HG02884 (cell line): ENCODE measurements at regions not wholly inside any gene's neighbourhood (a gene's known extent, or its start where the extent isn't known, plus 50 kb on each side); places are given as distances from the start of the nearest gene placed in this dataset.

ENCODE experiments used
- ATAC-seq: cut with Tn5 transposase; IDR thresholded peaks from one replicate; pipeline ENCODE4 v1.9.1; 2021; ENCODE audit warnings: mild to moderate bottlenecking, moderate library complexity; ENCODE audit not compliant: unreplicated experiment

GRCh38 chr3:8186213-8186612 lies 315.4 kb upstream of the LMCD1 start:
- no peak for ATAC-seq

GRCh38 chr3:8187996-8188395 lies 313.6 kb upstream of the LMCD1 start:
- no peak for ATAC-seq

DNA sequence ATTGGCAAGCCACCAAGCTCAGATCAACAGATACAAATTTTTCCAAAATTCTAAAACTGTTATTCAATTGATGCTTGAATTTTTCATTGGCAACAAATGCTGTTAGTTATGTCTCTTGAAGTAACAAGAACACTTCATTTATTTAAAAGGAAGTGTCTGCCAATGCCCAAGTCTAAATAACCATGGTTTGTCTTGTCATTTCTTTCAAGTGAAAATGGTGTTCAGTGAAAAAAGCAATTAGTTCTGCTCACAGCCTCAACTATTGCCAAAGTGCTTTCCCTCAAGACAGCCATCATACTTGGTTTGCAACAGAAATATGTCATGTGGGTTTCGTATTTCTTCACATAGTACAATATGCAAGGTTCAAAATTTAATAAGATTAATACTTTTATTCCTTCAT lies 312.6 kb upstream of the LMCD1 start:
- no peak for ATAC-seq

DNA sequence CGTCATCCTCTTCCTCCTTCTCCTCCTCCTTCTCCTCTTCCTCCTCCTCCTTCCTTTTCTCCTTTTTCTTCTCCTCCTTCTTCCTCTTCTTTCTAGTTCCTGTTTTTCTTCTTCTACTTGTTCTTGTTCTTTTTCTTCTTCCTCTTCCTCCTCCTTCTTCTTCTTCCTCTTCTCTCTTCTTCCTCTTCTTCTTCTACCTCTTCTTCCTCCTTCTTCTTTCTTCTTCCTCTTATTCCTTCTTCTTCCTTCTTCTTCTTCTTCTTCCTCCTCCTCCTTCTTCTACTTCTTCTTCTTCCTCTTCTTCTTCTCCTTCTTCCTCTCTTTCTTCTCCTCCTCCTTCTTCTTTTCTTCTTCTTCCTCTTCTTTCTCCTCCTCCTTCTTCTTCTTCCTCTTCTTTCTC lies 310.2 kb upstream of the LMCD1 start:
- no peak for ATAC-seq

DNA sequence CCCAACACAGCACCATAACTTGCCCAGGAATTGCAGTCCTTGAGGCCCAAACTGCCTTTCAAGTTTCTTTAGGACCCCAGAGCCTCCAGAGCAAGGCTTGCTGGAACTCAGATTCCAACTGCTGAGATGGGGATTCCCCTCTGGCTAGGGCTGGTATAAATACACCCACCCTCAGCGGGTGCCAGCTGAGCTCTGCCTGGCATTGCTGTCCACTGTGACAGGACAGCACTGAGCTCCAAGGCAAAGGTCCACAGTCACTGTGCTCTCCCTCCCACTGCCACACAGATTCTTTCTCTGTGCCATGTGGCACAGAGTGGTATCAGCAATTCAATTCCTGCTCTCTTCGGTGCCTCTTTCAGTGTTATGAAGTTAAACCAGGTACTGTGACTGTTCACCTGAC lies 304.2 kb upstream of the LMCD1 start:
- ATAC-seq = no peak

GRCh38 chr3:8198605-8199004 lies 303.0 kb upstream of the LMCD1 start:
- ATAC-seq = no peak

DNA sequence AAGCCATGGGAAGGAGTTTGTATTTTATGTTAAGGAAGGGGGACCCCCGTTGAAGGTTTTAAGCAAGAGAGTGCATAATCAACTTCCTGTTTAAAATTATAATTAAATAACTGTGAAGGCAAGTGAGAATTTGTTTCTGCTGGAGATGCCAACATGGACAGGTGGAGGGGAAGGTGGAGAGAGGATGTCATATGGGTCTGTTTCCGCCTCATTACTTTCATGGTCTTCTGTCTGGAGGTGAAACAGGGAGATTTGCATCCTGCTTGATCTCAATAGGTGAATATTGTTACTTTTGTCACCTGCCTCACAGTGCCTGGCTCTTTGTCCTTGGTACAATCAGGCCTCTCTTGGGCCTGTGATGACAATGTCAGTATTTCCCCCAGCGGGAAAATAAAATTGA lies 300.6 kb upstream of the LMCD1 start:
- no peak for ATAC-seq

GRCh38 chr3:8201886-8202285 lies 299.7 kb upstream of the LMCD1 start:
- no peak for ATAC-seq

- ATAC-seq = no peak
Measured at GRCh38 chr3:8204331-8204730, 297.3 kb upstream of the LMCD1 start.

DNA sequence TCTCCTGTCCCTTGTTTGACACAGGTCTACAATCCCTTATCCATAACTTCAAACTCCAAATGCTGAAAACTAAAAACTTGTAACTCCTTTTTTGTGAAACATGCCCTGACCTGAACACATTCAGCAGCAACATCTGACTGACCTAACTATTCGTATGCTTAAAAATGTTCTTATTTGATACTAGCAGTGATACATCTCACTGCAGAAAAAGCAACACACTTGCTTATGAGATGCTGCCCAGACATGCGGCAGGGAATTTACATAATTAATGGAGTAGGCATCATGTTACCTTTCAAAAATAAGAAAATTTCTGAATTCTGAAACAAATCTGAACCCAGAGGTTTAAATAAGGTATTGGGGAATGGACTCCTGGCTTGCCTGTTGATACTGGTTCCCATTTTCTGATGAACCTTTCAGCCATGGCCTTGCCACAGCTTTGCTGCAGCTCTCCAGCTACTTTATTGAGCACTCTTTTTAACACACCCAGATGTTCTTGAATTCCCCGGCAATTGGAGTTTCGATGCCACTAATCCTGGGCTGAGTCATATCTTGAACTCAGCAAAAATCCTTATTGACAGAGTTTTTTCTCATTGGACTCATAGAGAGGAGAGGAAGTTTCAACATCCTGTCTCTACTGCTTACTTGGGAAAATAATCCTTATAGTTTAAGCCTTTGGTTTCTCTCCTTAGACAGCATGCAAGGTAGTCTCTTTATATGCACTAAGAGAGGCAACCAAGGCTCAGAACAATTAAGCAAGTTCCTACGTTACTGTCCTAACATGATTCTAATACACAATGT lies 296.6 kb upstream of the LMCD1 start:
- no peak for ATAC-seq

GRCh38 chr3:8205881-8206280 lies 295.7 kb upstream of the LMCD1 start:
- no peak for ATAC-seq

DNA sequence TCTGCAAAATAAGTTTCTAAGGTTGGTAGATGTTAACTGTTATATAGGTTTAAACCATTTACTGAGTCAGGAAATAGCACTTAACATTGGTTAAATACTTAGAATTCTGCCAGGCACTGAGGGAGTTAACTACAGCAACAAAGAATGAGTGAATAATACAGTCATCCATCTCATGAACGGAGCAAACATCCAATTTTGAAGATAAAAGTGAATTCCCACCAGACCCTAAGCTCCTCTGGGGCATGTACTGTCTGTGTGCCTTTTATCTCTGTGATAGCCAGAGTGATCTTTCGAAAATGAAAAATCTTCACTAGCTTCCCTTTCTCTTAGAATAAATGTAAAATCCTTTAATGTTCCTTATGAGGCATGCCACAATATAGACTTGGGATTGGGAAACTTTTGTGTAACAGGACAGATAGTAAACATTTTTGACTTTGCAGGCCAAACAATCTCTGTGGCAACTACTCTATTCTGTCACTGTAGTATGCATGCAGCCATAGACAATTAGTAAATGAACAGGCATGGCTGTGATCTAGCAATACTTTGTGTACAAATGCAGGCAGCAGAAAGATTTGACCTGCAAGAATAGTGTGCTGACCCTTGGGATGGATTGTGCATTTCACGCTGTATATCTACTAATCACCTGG lies 294.5 kb upstream of the LMCD1 start:
- no peak for ATAC-seq

DNA sequence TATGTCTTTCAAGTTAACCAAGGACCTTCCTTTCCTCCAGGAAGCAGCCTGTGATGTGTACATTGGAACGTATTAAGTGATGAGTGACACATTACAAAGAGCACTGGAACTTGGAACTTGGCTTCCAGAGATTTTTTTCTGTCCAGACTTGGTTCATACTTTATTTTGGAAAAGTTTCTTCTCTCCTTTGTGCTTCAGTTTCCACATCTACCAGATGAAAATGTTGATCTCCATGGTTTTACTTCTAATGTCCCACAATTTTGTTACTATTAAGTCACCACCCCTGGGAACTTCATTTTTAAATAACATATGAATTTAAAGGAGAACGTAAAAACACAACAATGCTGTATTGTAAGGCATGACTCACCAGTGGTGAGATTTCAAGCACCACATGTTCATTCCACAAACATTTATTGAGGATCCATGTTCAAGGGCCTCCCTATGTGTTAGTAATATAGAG lies 290.7 kb upstream of the LMCD1 start:
- ATAC-seq = no peak

DNA sequence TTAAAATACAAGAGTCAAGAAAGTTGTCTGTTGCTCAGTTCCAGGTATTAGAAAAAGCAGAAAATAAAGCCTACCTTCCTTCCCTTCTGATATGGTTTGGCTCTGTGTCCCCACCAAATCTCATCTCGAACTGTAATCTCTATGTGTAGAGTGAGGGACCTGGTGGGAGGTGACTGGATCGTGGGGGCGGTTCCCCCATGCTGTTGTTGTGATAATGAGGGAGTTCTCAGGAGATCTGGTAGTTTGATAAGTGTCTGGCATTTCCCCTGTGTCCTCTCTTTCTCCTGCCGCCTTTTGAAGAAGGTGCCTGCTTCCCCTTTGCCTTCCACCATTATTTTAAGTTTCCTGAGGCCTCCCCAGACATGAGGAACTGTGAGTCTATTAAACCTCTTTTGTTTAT lies 288.8 kb upstream of the LMCD1 start:
- no peak for ATAC-seq

- ATAC-seq = no peak
Measured at GRCh38 chr3:8213286-8213685, 288.3 kb upstream of the LMCD1 start.

GRCh38 chr3:8215821-8216220 lies 285.8 kb upstream of the LMCD1 start:
- no peak for ATAC-seq

DNA sequence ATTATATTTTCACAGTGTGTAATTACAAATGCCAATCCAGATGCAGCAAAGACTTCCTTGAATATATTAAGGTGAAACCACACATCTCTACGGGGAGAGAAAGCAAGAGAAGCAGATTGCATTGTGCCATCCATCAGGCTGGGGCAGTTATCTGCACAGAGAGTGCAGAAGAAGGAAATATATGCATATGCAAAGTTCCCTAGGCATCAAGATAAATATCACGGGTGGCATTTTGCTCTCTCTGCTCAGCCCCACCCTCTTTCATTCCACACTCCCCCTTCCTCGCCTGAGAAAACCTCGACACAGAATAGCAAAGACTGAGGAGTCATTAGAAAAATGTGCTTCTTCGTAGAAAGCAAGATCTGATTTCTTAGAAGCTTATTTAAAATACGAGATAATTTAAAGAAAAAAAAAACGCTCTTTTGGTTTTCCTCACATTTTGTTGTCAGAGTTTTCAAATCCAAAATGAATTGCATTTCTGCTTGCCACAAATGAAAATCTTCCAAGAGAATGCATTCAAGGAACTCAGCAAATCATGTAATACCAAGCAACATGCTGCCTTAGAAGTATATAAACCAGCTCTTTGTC lies 283.2 kb upstream of the LMCD1 start:
- ATAC-seq = no peak

- ATAC-seq = no peak
Measured at GRCh38 chr3:8220291-8220690, 281.3 kb upstream of the LMCD1 start.

DNA sequence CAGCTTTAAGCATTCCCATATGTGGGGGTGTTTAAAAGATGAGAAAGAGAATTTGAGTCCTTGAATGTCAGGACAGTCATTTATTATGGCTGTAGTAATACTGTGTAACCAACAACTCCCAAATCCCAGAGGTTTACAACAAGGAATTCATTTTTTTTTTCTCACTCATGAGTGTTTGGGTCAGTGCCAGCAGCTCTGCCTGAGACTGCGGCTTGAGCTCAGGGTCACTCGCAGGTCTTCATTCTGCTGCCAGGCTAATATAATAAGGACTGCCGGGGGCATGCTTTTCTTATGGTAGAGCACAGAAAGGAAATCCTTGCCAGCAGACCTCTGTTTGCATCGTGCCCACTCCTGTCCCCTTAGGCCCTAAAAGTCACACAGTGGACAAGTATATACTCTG lies 277.9 kb upstream of the LMCD1 start:
- ATAC-seq = no peak

DNA sequence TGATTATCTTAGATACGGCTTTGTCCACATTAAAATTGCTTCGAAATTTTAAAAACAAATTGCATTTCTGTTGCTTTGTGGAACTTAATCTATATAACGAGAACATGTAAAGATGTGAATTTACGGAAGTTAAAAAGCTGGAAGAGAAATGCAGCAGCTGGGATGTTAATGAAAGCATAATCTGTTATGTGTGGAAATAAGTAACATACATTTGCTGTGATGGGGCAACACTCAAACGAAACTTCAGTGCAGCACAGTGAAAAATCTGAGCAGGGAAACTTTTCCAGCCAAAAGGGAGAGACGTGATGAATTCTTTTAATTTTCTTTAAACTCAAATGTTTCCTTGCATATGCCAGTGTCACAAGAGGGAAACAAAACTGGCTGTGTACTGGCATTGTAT lies 276.7 kb upstream of the LMCD1 start:
- ATAC-seq = no peak

- ATAC-seq = no peak
Measured at GRCh38 chr3:8233938-8234337, 267.7 kb upstream of the LMCD1 start.

DNA sequence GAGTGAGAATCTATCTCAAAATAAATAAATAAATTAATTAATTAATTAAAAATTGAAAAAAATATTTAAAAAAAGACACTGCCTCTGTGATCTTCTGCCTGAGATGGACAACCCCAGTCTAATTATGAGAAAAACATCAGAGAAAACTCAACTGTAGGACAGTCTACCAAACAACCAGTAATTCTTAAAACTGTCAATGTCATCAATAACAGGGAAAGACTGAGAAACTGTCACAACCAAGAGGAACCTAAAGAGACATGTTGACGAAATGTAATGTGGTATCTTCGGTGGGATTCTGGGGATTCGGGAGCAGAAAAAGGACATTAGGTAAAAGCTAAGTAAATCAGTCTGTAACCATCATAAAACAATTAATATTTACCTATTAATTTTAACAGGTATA lies 265.4 kb upstream of the LMCD1 start:
- no peak for ATAC-seq
